HCT116 (cell line): ENCODE measurements at regions not wholly inside any gene's neighbourhood (a gene's known extent, or its start where the extent isn't known, plus 50 kb on each side); places are given as distances from the start of the nearest gene placed in this dataset.

Experiments
- ATAC-seq: fragments of 200-7000 bp; cut with Tn5 transposase; 2 replicates; pipeline ENCODE4 v1.9.1; 2020; ENCODE audit warnings: mild to moderate bottlenecking, moderate library complexity
- BruUV-seq: library from RNA; stranded (reverse); fragments of 400-500 nt; replicated peaks from 2 replicates; lab custom pipeline; 2021; lab: Mats Ljungman, UMichigan
- CTCF ChIA-PET: fragments of 300-600 bp; sonication (Branson Sonifier 250); formaldehyde crosslinking; loops from one replicate; lab custom pipeline; 2021; ENCODE audit warnings: antibody characterized with exemption; lab: Charles Lee
- POLR2A ChIA-PET: fragments of 300-600, 350-600 bp; sonication (Branson Sonifier 250); formaldehyde crosslinking; loops from one replicate; lab custom pipeline; 2021; ENCODE audit warnings: antibody characterized with exemption; lab: Charles Lee
- RAD21 ChIA-PET, 2 experiments: fragments of 300-600 bp; sonication (Branson Sonifier 250); formaldehyde crosslinking; loops; one replicate each; lab custom pipeline; 2023; ENCODE audit warnings: low total read pairs in 2 of 2; ENCODE audit not compliant: uncharacterized antibody in 2 of 2, unreplicated experiment in 2 of 2, low non-redundant PET in 1 of 2; lab: Charles Lee
- DNase-seq: peaks from one replicate; pipeline ENCODE4 v3.0.0-alpha.2; 2010; ENCODE audit warnings: low read depth, low spot score
- H2AFZ ChIP-seq: fragments of 200-600 bp; shearing (Covaris generic), sonication (generic); 2 replicates; pipeline ENCODE4 v1.6.1; 2017; ENCODE audit warnings: low read depth, mixed run types, mixed read lengths, antibody characterized with exemption, low read length; ENCODE audit not compliant: poor library complexity, severe bottlenecking
- H3K27ac ChIP-seq: 2 replicates; pipeline ENCODE4 v1.5.1; 2012; ENCODE audit warnings: low read depth, low read length
- H3K27me3 ChIP-seq: fragments of 200-600 bp; sonication (generic); 2 replicates; pipeline ENCODE4 v1.6.1; 2016; ENCODE audit warnings: mixed run types, low read length, mixed read lengths; ENCODE audit not compliant: insufficient read depth
- H3K36me3 ChIP-seq, 2 experiments: fragments of 200-500 bp in 1 of 2; fragments of 200-600 bp in 1 of 2; sonication (Bioruptor generic) in 1 of 2; sonication (generic) in 1 of 2; 2 replicates each; pipeline versions ENCODE4 v1.5.1 to v1.6.1; 2014 to 2016; ENCODE audit warnings: low read length in 2 of 2, inconsistent platforms in 1 of 2, mixed read lengths in 1 of 2, mixed run types in 1 of 2; ENCODE audit not compliant: insufficient read depth in 2 of 2, control insufficient read depth in 1 of 2
- H3K4me1 ChIP-seq, 2 experiments: fragments of 200-600 bp in 1 of 2; sonication (generic) in 1 of 2; 2 replicates each; pipeline versions ENCODE4 v1.5.1 to v1.6.1; 2012 to 2017; ENCODE audit warnings: low read length in 2 of 2, inconsistent platforms in 1 of 2, mild to moderate bottlenecking in 1 of 2, mixed read lengths in 1 of 2, mixed run types in 1 of 2, moderate library complexity in 1 of 2; ENCODE audit not compliant: insufficient read depth in 2 of 2, control insufficient read depth in 1 of 2
- H3K4me2 ChIP-seq: fragments of 200-600 bp; sonication (generic); 2 replicates; pipeline ENCODE4 v1.6.1; 2017; ENCODE audit warnings: mixed run types, low read length, mixed read lengths
- H3K4me3 ChIP-seq, 2 experiments: fragments of 200-600 bp in 1 of 2; sonication (generic) in 1 of 2; replicated peaks in 1 of 2; 2 replicates each; pipeline ENCODE4 v1.5.1; 2011 to 2016; ENCODE audit warnings: low read length in 2 of 2, control low read depth in 1 of 2, low read depth in 1 of 2, mild to moderate bottlenecking in 1 of 2, mixed read lengths in 1 of 2, mixed run types in 1 of 2
- H3K79me2 ChIP-seq: fragments of 200-600 bp; sonication (generic); 2 replicates; pipeline ENCODE4 v1.6.1; 2017; ENCODE audit warnings: mild to moderate bottlenecking, mixed run types, low read length, moderate library complexity, mixed read lengths; ENCODE audit not compliant: insufficient read depth
- H3K9ac ChIP-seq: fragments of 200-600 bp; sonication (generic); 2 replicates; pipeline ENCODE4 v1.6.1; 2016; ENCODE audit warnings: low read length, mixed read lengths
- H3K9me2 ChIP-seq: fragments of 200-600 bp; sonication (generic), shearing (Covaris generic); 2 replicates; pipeline ENCODE4 v1.6.1; 2017; ENCODE audit warnings: mixed run types, mild to moderate bottlenecking, moderate library complexity; ENCODE audit not compliant: insufficient read depth
- H3K9me3 ChIP-seq, 2 experiments: fragments of 200-500 bp in 1 of 2; fragments of 200-600 bp in 1 of 2; sonication (Bioruptor generic) in 1 of 2; sonication (generic) in 1 of 2; 2 replicates each; pipeline ENCODE4 v1.6.1; 2014 to 2017; ENCODE audit warnings: low read length in 2 of 2, mixed read lengths in 2 of 2, inconsistent platforms in 1 of 2, low read depth in 1 of 2, mild to moderate bottlenecking in 1 of 2, mixed run types in 1 of 2, moderate library complexity in 1 of 2; ENCODE audit not compliant: control insufficient read depth in 1 of 2, insufficient read depth in 1 of 2
- H4K20me1 ChIP-seq: fragments of 200-600 bp; sonication (generic), shearing (Covaris generic); 2 replicates; pipeline ENCODE4 v1.6.1; 2017; ENCODE audit warnings: mixed run types, mild to moderate bottlenecking, moderate library complexity; ENCODE audit not compliant: insufficient read depth
- CBX3 ChIP-seq: IDR thresholded peaks from 2 replicates; pipeline ENCODE4 v1.6.1; 2012; ENCODE audit warnings: low read depth
- CTCF ChIP-seq, 3 experiments: fragments of 200-600 bp in 1 of 3; sonication (generic) in 1 of 3; IDR thresholded peaks in 2 of 3; conservative IDR thresholded peaks in 1 of 3; 2 replicates each; pipeline ENCODE4 v1.5.1; 2012 to 2017; ENCODE audit warnings: low read depth in 2 of 3, low read length in 2 of 3, antibody characterized with exemption in 1 of 3, borderline replicate concordance in 1 of 3, control low read depth in 1 of 3, mild to moderate bottlenecking in 1 of 3, mixed read lengths in 1 of 3, mixed run types in 1 of 3, moderate library complexity in 1 of 3; ENCODE audit not compliant: insufficient read depth in 1 of 3
- ELF1 ChIP-seq: IDR thresholded peaks from 2 replicates; pipeline ENCODE4 v1.6.1; 2012; ENCODE audit warnings: low read depth, borderline replicate concordance
- RAD21 ChIP-seq: IDR thresholded peaks from 2 replicates; pipeline ENCODE4 v1.6.1; 2012; ENCODE audit warnings: low read depth, mild to moderate bottlenecking
- REST ChIP-seq: IDR thresholded peaks from 2 replicates; pipeline ENCODE4 v1.6.1; 2012; ENCODE audit warnings: low read depth
- intact Hi-C: fragments of 100-400 bp; cut with micrococcal nuclease; formaldehyde crosslinking; loops from 2 replicates; pipeline ENCODE4 v1.10.0; 2022

- no TSS peak for BruUV-seq
- H3K27ac ChIP-seq, result no peak overlapping the region
- H4K20me1 ChIP-seq, result no peaks in the 10 kb centered on the region
- H3K9me2 ChIP-seq, result no peaks in the 10 kb centered on the region
- ChIA-PET RAD21 (no interaction called here), CTCF (no interaction called here), POLR2A (no interaction called here)
- no peaks in the 10 kb centered on the region; a peak in 2 of 4 replicates for H3K9me3 ChIP-seq
- no peak overlapping the region for H3K4me3 ChIP-seq
- no peaks in the 10 kb centered on the region for H3K36me3 ChIP-seq
- H3K4me2 ChIP-seq, result no peak overlapping the region
- no peaks in the 10 kb centered on the region for H3K27me3 ChIP-seq
- TF ChIP-seq CBX3 (0 out of 2 replicates have a peak, but pooled peaks have one; percentile 18), REST (no peak)
- no peak overlapping the region for H3K9ac ChIP-seq
- no peaks in the 10 kb centered on the region for H3K79me2 ChIP-seq
- H3K4me1 ChIP-seq, result no peaks in the 10 kb centered on the region
- DNase-seq (no peak), ATAC-seq (no peak)
- no peak overlapping the region for H2AFZ ChIP-seq
- intact Hi-C loops, result no loop called here
These were observed 1115.4 kb downstream of the SLITRK1 start for GRCh38 chr13:82766732-82767321.

- Histone ChIP-seq H3K4me1 (no peaks in the 10 kb centered on the region), H3K27me3 (no peaks in the 10 kb centered on the region), H3K79me2 (no peaks in the 10 kb centered on the region), H4K20me1 (no peaks in the 10 kb centered on the region), H3K4me3 (no peak overlapping the region), H3K36me3 (no peaks in the 10 kb centered on the region), H3K9ac (no peak overlapping the region), H3K9me2 (no peaks in the 10 kb centered on the region), H3K4me2 (no peak overlapping the region), H3K9me3 (no peaks in the 10 kb centered on the region; a peak in 1 of 4 replicates), H3K27ac (no peak overlapping the region), H2AFZ (no peak overlapping the region)
- POLR2A ChIA-PET, result no interaction called here
- no TSS peak for BruUV-seq
- RAD21 ChIA-PET, result no interaction called here
- ATAC-seq (peak; percentile 52), DNase-seq (peak; percentile 7)
- TF ChIP-seq ELF1, result no peak
- peak in 1 of 3 experiments; percentile 36; a peak in 3 of 6 replicates for TF ChIP-seq CTCF (IDR thresholded peaks at IDR 0.05 in 2 of 3, conservative IDR thresholded peaks at IDR 0.05 in 1 of 3; ENCODE audit: borderline replicate concordance in 1 of 3, insufficient read depth in 1 of 3, low read depth in 2 of 3, low read length in 2 of 3)
- peak; percentile 5; the same call in 1 of the 2 replicates for TF ChIP-seq RAD21
- intact Hi-C loops, result no loop called here
- CTCF ChIA-PET, result no interaction called here
These were observed 1124.2 kb downstream of the SLITRK1 start for GRCh38 chr13:82758044-82758443.
